ENCODE measurements at regions not wholly inside any gene's neighbourhood (a gene's known extent, or its start where the extent isn't known, plus 50 kb on each side); places are given as distances from the start of the nearest gene placed in this dataset.

DNA sequence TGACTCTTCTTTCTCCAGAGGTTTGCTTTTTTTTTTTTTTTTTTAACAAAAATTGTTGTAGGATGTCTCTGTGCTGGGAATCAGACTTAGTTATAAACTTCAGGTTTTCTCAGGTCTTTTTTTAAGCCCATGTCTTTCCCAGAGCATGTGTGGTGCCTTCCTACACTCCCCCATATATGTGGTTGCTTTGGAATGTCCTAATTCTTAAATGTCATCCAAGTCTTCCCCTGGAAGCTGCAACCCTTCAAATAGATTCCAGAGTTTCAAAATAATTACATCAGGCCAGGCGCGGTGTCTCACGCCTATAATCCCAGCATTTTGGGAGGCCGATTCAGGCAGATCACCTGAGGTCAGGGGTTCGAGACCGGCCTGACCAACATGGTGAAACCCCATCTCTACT lies 73.2 kb upstream of the FAM120A start:
- no peak overlapping the region for H3K14ac ChIP-seq (ENCODE audit: insufficient read length)
- no peaks in the 10 kb centered on the region for H3K79me1 ChIP-seq (ENCODE audit: low read depth, low read length)
- ChIA-PET CTCF (ENCODE audit: partially characterized antibody) (interaction anchor here (1.1 to 2.0 kb wide), 5 partner anchors 8 to 27 kb away, joined by 3 to 6 read pairs (median 4); no protein-coding TSS in a partner anchor), POLR2A (ENCODE audit: partially characterized antibody) (interaction anchor here (1.0 to 2.1 kb wide), 4 partner anchors 10 to 15 kb away, joined by 3 to 10 read pairs (median 4); no protein-coding TSS in a partner anchor)
- H3K4me1 ChIP-seq (replicated peaks in 1 of 4; ENCODE audit: control insufficient read depth in 3 of 4, insufficient read depth in 4 of 4, low read length in 3 of 4), result no peaks in the 10 kb centered on the region
- H3K4me2 ChIP-seq (ENCODE audit: insufficient read depth in 1 of 2, low read depth in 2 of 2, low read length in 2 of 2), result no peak overlapping the region
- no peaks in the 10 kb centered on the region for H3K27me3 ChIP-seq (replicated peaks in 1 of 4; ENCODE audit: control insufficient read depth in 3 of 4, extremely low read depth in 1 of 4, insufficient read depth in 3 of 4, low read length in 3 of 4)
- H2BK120ac ChIP-seq (replicated peaks; ENCODE audit: low read depth, low read length), result no peak overlapping the region
- H4K20me1 ChIP-seq (replicated peaks in 1 of 2; ENCODE audit: control insufficient read depth in 1 of 2, insufficient read depth in 2 of 2, low read length in 2 of 2), result no peaks in the 10 kb centered on the region
- no peak overlapping the region for H4K8ac ChIP-seq (ENCODE audit: extremely low read depth, insufficient read depth, low read length)
- no peaks in the 10 kb centered on the region for H3K79me2 ChIP-seq (ENCODE audit: control insufficient read depth in 1 of 2, insufficient read depth in 2 of 2, low read length in 2 of 2)
- H3K23ac ChIP-seq (ENCODE audit: insufficient read length), result no peak overlapping the region
- H3K4ac ChIP-seq (replicated peaks; ENCODE audit: insufficient read length, low read depth, low read length), result no peak overlapping the region
- H3K36me3 ChIP-seq (ENCODE audit: control insufficient read depth in 2 of 4, insufficient read depth in 4 of 4, low read length in 3 of 4), result no peaks in the 10 kb centered on the region
- H2BK5ac ChIP-seq (ENCODE audit: low read depth, low read length), result no peak overlapping the region
- no peak overlapping the region for H2BK15ac ChIP-seq (ENCODE audit: low read length)
- H3K23me2 ChIP-seq (ENCODE audit: low read depth, low read length), result no peaks in the 10 kb centered on the region; the same call in 1 of the 2 replicates
- no peak for TF ChIP-seq POLR2AphosphoS5 (IDR thresholded peaks at IDR 0.05; ENCODE audit: low read depth, low read length)
- TF ChIP-seq ATF2 (IDR thresholded peaks at IDR 0.05; ENCODE audit: low read length), result no peak
- no peak overlapping the region for H3K4me3 ChIP-seq (ENCODE audit: extremely low read depth in 1 of 4, insufficient read depth in 2 of 4, low read depth in 3 of 4, low read length in 4 of 4)
- H3K56ac ChIP-seq (replicated peaks; ENCODE audit: insufficient read length, low read depth, low read length), result no peak overlapping the region
- no peak overlapping the region for H3K9ac ChIP-seq (replicated peaks in 1 of 4; ENCODE audit: extremely low read depth in 1 of 4, low read depth in 3 of 4, low read length in 3 of 4)
- H2BK12ac ChIP-seq (ENCODE audit: low read depth, low read length), result no peak overlapping the region
- no peak overlapping the region for H2AK5ac ChIP-seq (ENCODE audit: low read depth, low read length)
- WGBS, 2 experiments (ENCODE audit: extremely low coverage in 1 of 2, insufficient coverage in 1 of 2, insufficient read length in 1 of 2, insufficient replicate concordance in 2 of 2, low coverage in 1 of 2, low lambda C conversion rate in 2 of 2, missing lambda C conversion rate in 1 of 2), result 91% methylated on average over 6 of the region's 6 CpGs; no CpG with 5 or more reads in 1 of the 2 experiments
- FAIRE-seq, result no peak
- no peak for DNase-seq (ENCODE audit: low read depth in 1 of 2, low spot score in 2 of 2)
- no peak overlapping the region for H4K5ac ChIP-seq (ENCODE audit: insufficient read length, low read depth, low read length)
- no peak overlapping the region for H2AFZ ChIP-seq (ENCODE audit: low read length)
- H4K91ac ChIP-seq (replicated peaks; ENCODE audit: insufficient read length, low read length), result no peak overlapping the region
- H3K27ac ChIP-seq (ENCODE audit: low read depth, low read length), result no peak overlapping the region
- no peak overlapping the region for H3K18ac ChIP-seq (ENCODE audit: extremely low read depth, low read length)
- H3K9me3 ChIP-seq (ENCODE audit: insufficient read depth in 2 of 2, low read depth in 1 of 2, low read length in 1 of 2), result no peaks in the 10 kb centered on the region
- no peak overlapping the region for H2BK20ac ChIP-seq (ENCODE audit: low read length)

Data from H1 (cell line).